ENCODE measurements at regions not wholly inside any gene's neighbourhood (a gene's known extent, or its start where the extent isn't known, plus 50 kb on each side); places are given as distances from the start of the nearest gene placed in this dataset.
A peak's percentile ranks its signal among the peaks of the same experiment; 100 is the strongest.

DNA sequence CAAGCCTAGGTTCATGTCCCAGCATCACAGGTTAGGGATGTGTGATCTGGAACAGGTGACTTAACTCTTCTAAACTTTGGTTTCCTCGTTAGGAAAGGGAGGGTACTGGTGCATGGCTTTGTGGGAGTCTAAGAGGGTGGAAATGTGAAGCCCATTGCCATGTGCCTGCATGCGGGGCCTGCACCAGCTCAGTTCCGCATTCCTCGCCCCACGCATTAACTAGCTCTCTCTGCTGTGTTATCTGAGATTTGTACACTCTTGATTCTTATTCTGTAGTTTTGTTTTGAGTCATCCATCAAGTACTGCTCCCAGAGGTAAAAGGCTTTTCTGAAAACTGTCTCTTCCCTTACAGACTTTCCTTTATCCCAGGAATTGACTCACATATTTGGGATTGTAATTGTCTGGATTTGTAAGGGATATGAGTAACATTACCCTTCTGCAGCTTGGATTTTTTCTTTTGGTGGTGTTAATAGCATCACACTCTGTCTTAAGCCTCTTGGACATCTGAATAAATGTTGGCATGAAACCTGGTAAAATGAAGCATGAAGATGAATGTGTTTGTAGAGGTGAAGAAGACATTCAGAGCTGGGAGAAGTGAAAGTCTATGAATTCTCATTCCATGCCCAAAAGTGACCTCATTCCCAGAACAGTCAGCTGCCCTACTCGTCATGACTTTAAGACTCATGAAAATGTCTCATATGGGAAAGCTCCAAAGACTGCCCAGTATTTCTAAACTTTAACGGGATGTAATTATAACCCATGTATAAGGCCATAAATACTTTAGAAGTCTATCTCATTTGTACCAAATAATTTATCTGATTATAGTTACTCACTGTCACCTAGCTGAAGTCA is 357.3 kb downstream of the FOXA2 start:
- POLR2A ChIA-PET: no interaction called here
- no peak for TF ChIP-seq JUN (IDR thresholded peaks at IDR 0.05; ENCODE audit: borderline replicate concordance, low read depth, low read length)
- TF ChIP-seq JUN (CRISPR knock-in tag; IDR thresholded peaks at IDR 0.05; ENCODE audit: borderline replicate concordance): no peak
- no peak for TF ChIP-seq TBL1XR1 (IDR thresholded peaks at IDR 0.05; ENCODE audit: low read length in 2 of 2)
- peak; percentile 13; the same call in 1 of the 2 replicates for TF ChIP-seq SPI1 (IDR thresholded peaks at IDR 0.05; ENCODE audit: borderline replicate concordance, low read depth, low read length)
- TF ChIP-seq, protein P1, sequence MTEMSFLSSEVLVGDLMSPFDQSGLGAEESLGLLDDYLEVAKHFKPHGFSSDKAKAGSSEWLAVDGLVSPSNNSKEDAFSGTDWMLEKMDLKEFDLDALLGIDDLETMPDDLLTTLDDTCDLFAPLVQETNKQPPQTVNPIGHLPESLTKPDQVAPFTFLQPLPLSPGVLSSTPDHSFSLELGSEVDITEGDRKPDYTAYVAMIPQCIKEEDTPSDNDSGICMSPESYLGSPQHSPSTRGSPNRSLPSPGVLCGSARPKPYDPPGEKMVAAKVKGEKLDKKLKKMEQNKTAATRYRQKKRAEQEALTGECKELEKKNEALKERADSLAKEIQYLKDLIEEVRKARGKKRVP (CRISPR knock-in tag; IDR thresholded peaks at IDR 0.05): no peak
- no peak for TF ChIP-seq ZNF766 (CRISPR knock-in tag; conservative IDR thresholded peaks at IDR 0.05)
- intact Hi-C loops (cut with micrococcal nuclease) (no loop called here), in situ Hi-C loops (cut with MboI) (no loop called here)
- H4K20me1 ChIP-seq (replicated peaks; ENCODE audit: control insufficient read depth, insufficient read depth, low read length): no peaks in the 10 kb centered on the region
- no peaks in the 10 kb centered on the region for H3K36me3 ChIP-seq (ENCODE audit: control insufficient read depth, insufficient read depth, low read length)
- no peak overlapping the region for H3K4me3 ChIP-seq
- H3K9me3 ChIP-seq (replicated peaks; ENCODE audit: control insufficient read depth, insufficient read depth, low read depth, low read length): no peaks in the 10 kb centered on the region
- DNase-seq (ENCODE audit: extremely low read depth in 1 of 4, low spot score in 3 of 4): no peak
- H3K27me3 ChIP-seq (ENCODE audit: control insufficient read depth in 2 of 2, insufficient read depth in 2 of 2, low read length in 2 of 2): no peaks in the 10 kb centered on the region
- BruUV-seq (replicated peaks): no TSS peak
- no peak overlapping the region for H3K27ac ChIP-seq (ENCODE audit: extremely low read depth, low read depth, low read length)
- CTCF ChIA-PET (ENCODE audit: low intra/inter-chr PET ratio): no interaction called here
- no peaks in the 10 kb centered on the region for H3K79me2 ChIP-seq (ENCODE audit: control insufficient read depth, insufficient read depth, low read length)
- no peak overlapping the region for H2AFZ ChIP-seq (ENCODE audit: low read depth, low read length)
- no peak for ATAC-seq
- WGBS (ENCODE audit: insufficient coverage, low coverage, missing lambda C conversion rate): 0% methylated on average over 7 of the region's 7 CpGs
- no peaks in the 10 kb centered on the region for H3K4me1 ChIP-seq (replicated peaks in 1 of 2; ENCODE audit: control insufficient read depth in 2 of 2, insufficient read depth in 2 of 2, low read length in 2 of 2)
- H3K4me2 ChIP-seq (ENCODE audit: insufficient read depth, low read length): no peak overlapping the region
- no peaks in the 10 kb centered on the region for H3K9me1 ChIP-seq (ENCODE audit: control insufficient read depth, insufficient read depth, low read length)
- no peak overlapping the region for H3K9ac ChIP-seq (ENCODE audit: insufficient read depth in 1 of 2, low read depth in 2 of 2, low read length in 2 of 2)
- no peak for FAIRE-seq

Data from K562 (cell line).